Suprapubic skin (tissue), 4 donors: ENCODE measurements at regions not wholly inside any gene's neighbourhood (a gene's known extent, or its start where the extent isn't known, plus 50 kb on each side); places are given as distances from the start of the nearest gene placed in this dataset.

ENCODE experiments used
- POLR2A ChIP-seq, 2 donors: fragments of 450-650 bp; IDR thresholded peaks; one replicate each; pipeline ENCODE4 v1.6.1; 2017; ENCODE audit warnings: antibody characterized with exemption in 2 of 2, mild to moderate bottlenecking in 2 of 2, moderate library complexity in 2 of 2
- POLR2AphosphoS5 ChIP-seq, 3 donors: sonication (generic); formaldehyde crosslinking; IDR thresholded peaks; one replicate each; pipeline ENCODE4 v1.6.1; 2017; ENCODE audit warnings: antibody characterized with exemption in 3 of 3
- TF ChIP-seq, protein P1 (sequence below), 2 donors: fragments of 200-600 bp in 1 of 2; fragments of 450-650 bp in 1 of 2; sonication (generic) in 1 of 2; IDR thresholded peaks; one replicate each; pipeline ENCODE4 v1.5.1; 2016 to 2019; ENCODE audit warnings: antibody characterized with exemption in 2 of 2, mild to moderate bottlenecking in 1 of 2, moderate library complexity in 1 of 2

DNA sequence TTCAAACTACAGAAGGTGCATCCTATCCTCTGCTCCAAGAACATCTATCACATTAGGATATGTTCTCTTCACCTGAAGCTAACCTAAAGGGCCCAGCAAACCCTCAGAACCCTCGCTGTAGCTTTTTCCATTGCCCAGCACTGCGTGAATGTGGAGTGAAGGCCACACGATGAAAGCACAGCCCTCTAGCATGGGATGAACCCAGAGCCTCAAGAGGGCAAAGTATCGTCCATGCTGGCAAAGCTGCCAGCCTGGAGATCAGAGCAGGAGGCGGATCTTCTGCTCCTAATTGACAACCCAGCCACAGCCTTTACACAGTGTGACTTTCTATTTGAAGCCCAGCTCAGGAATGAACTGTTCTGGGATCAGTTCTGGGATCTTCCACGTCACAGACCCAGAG is 65.1 kb upstream of the USP47 start:
- TF ChIP-seq, protein P1, sequence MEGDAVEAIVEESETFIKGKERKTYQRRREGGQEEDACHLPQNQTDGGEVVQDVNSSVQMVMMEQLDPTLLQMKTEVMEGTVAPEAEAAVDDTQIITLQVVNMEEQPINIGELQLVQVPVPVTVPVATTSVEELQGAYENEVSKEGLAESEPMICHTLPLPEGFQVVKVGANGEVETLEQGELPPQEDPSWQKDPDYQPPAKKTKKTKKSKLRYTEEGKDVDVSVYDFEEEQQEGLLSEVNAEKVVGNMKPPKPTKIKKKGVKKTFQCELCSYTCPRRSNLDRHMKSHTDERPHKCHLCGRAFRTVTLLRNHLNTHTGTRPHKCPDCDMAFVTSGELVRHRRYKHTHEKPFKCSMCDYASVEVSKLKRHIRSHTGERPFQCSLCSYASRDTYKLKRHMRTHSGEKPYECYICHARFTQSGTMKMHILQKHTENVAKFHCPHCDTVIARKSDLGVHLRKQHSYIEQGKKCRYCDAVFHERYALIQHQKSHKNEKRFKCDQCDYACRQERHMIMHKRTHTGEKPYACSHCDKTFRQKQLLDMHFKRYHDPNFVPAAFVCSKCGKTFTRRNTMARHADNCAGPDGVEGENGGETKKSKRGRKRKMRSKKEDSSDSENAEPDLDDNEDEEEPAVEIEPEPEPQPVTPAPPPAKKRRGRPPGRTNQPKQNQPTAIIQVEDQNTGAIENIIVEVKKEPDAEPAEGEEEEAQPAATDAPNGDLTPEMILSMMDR (IDR thresholded peaks at IDR 0.05): no peak
- TF ChIP-seq POLR2AphosphoS5 (IDR thresholded peaks at IDR 0.05) (no peak), POLR2A (IDR thresholded peaks at IDR 0.05) (no peak)
